GM21619 (cell line): ENCODE measurements at regions not wholly inside any gene's neighbourhood (a gene's known extent, or its start where the extent isn't known, plus 50 kb on each side); places are given as distances from the start of the nearest gene placed in this dataset.
"Not testable (repeated sequence)": the region's sequence is repeated elsewhere in the genome, so short reads cannot be mapped to it uniquely, and the experiment has no call there.

ENCODE experiments used
- ATAC-seq: cut with Tn5 transposase; IDR thresholded peaks from one replicate; pipeline ENCODE4 v1.9.1; 2021; ENCODE audit not compliant: unreplicated experiment

DNA sequence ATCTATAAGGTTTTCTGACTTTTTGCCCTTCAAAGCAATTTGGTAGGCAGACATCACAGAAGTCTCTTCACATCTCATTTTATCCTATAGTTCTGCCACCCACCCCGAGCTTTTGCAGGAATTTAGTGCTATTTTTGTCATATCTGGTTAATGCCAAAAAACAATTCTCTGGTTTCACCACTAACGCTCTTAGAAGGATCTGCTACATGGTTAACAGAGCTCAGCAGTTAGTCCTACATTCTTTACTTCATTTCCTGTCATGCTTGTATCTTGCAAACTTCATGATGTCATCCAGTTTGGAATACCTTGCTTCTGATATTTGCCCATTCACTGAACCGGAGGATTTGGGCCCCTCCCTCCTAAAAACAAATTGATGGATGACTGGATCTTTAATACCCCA lies 116.8 kb upstream of the SERPINE2 start:
- no peak for ATAC-seq

DNA sequence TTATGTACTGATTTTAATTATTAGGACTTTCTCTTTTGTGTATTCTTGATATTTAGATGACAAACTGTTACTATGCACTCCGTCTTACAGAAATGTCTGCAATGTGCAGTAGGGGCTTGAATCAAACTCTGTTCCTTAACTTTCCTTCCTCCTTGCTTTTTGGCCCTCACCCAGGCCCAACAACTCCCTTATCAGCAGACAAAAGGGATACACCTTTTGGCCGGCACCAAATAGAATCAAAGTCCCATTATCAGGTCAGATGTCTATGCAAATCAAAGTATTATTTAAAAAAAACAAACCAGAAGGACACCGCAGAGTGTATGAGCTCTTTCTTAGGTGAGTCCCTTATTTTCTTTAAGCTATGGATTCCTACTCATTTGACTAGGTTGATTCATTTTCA lies 116.3 kb upstream of the SERPINE2 start:
- ATAC-seq = no peak

DNA sequence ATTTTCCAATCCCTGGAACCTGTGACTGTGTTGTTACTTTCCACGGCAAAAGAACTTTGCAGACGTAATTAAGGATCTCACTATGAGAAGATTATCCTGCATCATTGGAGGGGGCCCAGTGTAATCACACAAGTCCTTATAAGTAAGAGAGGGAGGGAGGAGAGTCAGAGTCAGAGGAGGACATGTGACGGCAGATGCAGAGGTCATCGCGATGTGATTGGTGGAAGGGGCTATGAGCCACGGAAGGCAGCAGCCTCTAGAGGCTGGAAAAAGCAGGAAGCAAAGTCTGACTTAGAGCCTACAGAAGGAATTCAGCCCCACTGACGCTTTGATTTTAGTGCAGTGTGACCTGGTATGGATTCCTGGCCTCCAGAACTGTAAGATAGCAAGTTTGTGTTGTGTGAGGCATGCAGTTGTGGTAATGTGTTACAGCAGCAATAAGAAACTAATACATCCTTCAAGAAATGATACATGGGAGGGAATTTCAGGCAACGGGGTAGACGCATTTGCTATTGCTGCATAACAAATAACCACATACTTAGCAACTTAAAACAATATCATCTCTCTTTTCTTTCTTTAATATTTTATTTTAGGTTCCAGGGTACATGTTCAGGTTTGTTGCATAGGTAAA lies 112.7 kb upstream of the SERPINE2 start:
- no peak for ATAC-seq

DNA sequence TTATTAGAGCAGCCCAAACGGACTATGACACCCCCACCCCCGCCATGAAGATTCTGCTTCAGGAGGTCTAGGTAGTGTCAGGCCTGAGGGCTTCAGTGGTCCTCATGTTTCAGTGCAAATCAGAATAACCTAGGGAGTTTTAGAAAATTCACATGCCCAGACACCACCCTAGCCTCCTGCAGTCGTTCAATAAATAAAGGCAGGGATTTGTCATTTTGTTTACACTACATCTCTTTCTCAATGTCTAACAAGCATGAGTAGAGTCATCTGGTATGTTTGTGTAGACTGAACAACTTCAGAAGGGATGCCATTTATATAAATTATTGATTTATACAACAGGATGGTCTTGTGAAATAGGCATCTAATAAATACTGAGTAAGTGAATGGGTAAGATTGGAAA lies 112.1 kb upstream of the SERPINE2 start:
- no peak for ATAC-seq

DNA sequence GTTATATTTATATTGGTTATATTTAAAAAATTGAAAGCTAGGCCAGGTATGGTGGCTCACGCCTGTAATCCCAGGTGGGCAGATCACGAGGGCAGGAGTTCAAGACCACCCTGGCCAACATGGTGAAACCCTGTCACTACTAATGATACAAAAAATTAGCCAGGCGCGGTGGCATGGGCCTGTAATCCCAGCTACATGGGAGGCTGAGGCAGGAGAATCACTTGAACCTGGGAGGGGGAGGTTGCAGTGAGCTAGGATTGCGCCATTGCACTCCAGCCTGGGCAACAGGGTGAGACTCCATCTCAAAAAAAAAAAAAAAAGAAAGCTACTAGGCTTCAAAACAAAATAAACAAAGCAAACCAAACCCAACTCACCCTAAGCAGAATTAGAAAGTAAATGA lies 109.0 kb upstream of the SERPINE2 start:
- ATAC-seq = not testable (repeated sequence)

DNA sequence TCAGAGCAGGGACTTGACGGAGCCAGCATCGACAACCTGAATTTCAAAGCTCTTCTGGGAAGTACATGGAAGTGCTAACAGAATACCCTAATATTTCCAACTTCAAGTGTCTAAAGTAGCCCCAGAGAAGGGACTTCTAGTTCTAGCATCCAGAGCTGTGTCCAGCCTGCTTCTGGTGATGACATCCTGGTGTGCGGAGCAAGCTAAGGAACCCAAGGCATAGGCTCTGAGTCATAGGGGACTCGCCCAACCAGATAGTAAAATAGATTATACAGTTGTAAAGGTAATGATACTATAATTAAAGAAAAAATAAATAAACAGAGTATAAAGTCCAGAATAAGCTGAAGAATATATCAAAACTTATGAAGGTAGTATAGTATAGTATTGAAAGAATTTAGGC lies 108.1 kb upstream of the SERPINE2 start:
- no peak for ATAC-seq

DNA sequence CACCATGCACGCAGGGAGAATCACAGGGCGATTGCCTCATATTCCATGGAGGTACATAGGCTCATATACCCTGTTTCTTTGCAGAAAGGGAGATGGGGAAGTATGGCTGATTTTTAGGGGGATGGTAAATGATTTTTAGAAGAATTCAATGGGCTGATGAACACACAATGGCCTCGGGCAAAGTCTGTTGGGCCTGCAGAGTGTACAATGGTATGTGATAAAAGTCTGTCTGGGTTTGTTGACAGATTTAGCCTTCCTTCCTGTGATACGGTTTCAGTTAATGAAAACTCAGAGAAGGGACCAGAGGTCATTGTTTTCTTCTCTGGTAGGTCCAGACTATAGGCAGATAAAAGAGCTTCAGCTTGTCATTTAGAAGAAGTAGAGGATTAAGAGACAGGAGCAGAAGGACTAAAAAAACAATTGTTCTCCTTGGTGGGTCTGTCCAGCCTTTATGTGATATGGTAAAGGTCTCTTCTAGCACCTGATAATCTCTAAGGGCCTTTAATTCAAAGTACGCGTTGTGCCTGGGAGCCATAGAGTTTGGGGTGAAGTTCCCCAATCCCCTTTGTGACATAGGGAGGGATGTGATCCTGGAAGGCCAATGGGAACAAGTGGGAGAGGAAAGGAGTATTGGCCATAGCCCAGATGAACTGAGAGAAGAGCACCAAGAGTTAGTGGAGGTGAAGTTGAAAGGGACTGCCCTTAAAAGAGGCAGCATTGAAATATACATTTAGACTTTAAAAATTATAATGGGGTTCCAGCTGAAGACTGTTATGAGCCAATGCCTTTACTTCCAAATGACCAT lies 107.5 kb upstream of the SERPINE2 start:
- ATAC-seq = no peak

DNA sequence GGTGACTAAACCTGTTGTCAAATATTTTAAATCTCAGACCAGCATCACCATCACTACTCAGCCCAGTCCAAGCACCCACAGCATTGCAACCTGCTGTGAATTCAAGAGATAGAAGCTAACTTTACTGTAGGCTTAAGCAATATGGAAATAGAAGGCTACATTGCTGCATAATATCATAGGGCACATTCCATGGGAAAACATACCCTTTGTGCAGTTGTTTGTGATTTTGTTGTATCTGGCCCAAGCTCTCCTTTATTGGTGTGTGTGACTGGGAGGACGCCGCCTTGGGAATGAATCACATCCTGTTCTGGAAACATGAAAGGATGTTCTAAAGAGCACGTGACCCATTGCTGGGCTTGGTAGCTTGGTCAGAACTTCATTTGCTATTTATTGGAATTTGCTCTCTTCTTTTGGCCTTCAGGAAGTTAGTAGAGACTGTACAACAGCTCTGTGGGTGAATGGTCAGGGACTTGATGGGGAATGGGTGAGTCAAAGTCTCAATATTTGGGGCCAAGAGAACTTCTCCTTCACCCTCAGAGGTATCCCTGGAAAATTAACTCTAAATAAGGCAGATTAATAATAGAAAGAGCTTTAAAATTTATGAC lies 106.8 kb upstream of the SERPINE2 start:
- ATAC-seq = no peak

DNA sequence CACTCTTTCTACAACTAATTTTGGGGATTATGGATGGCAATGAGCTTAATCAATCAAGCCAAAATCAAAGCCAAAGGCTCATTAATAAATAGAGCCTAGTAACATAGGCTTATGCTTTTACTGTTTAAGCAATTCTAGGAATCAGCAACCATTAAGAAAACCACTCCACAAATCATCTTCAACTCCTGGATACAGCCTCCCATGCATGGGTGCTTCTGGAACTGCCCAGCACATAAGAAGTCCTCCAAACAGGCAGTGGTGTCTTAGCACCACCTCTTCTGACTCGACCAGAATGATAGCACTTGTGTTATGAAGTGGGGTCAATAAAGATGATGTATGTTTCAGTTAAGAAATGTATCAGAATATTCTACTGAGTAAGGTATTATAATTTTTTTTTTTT lies 104.4 kb upstream of the SERPINE2 start:
- no peak for ATAC-seq

DNA sequence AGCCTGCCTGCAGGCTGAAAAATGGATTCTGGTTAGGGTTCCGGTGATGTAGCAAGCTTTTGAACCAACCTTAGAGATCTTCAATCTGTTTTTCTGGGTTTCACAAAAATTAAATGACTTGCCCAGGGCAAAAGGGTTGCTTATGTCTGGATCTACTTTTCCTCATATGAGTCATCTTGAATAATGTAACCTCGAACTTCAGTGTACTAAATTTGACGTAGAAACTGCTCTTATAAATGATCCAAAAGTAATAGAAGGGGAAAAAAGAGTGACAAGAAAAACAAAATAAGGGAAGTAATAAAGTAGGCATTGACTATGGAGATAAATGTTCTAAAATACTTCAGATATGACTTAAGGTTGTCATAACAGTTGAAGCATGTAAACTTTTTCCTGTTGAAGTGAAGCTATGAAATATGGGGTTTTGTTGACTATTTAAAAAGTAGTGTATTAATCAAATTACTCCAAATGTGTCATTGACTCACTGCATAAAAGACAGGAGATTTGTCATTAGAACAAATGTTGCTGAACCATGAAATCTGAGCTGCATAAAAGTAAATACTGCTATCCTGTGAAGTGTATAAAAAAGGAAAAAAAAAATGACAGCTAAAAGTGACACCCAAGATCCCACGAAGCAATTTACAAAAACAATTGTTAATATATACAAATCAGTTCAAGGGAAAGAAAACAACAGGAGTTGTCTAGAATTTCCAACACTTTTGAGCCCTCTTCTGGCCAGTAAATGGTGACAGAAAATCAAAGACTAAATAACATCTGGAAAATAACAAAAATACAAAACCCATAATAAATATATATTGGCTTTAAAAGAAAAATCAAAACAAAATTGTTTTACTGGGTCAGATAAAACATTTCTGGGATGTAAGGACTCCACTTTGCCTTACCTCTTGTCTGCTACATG lies 103.6 kb upstream of the SERPINE2 start:
- ATAC-seq = no peak

DNA sequence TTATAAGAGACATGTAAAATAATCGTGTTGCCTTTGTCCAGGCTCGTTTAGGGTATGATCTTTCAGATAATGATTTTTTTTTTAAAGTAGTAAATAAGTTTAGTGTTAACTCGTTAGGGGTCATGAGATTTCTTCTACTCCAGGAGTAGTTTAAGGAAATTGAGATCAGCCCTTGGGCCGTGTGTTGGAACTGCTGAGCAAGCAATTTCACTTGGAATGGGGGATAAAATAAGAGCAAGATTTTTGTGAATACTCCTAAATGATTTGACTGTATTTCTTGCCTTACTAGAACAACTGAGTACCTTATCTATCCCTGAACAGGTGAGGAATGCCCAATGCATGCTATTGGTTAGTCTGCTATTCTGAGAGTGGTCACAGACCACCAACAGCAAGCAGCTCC lies 102.2 kb upstream of the SERPINE2 start:
- no peak for ATAC-seq

DNA sequence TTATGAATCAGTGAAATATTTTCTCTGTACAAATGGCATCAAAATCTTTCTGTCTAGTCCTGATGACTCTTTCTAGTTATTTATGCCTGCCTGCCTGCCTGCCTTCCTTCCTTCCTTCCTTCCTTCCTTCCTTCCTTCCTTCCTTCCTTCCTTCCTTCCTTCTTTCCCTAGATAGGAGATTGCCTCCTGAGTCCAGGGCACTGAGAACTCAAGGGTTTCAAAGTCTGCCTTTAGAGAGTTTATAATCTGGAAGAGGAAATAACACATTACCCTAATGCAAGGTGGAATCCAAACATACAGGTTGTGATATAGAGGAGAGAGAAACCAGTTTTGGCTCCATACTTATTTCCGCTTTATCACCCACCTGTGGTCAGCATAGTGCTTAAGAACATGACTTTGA lies 98.1 kb upstream of the SERPINE2 start:
- ATAC-seq = no peak

DNA sequence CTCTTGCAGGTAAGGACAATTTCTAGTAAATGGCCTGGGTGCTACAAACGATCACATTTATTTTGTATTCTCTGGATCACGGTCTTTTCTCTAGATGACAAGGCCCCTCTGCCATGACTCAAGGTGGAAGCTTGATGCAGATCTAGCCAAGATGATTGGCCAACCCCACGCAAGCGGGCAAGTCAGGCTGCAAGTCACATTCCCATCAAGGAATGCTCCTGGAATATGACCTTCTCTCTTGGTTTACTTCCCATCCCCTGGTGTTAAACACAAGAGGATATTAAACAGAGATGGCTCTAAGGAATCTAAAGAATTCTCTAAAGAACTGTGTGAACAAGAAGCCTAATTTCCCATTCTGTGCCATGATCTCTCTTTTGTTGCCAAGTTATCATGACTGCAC lies 97.3 kb upstream of the SERPINE2 start:
- no peak for ATAC-seq

DNA sequence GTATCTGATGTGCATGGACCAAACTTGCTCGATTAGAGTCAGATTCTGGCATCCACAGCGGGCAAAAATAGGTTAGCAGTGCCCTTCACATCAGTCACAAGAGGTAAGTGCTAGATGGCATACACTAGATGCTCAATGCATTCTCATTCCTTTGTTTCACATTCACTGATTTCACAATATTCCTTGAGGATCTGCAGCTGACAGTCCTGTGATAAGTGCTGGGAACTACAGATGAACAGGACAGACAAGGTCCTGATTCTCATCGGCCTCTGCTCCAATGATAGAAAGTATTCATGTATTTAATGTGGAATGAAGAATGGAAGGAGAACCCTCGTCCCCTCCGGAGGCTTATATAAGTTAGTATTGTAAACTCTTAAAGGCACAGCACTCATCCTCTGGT lies 96.8 kb upstream of the SERPINE2 start:
- ATAC-seq = no peak

DNA sequence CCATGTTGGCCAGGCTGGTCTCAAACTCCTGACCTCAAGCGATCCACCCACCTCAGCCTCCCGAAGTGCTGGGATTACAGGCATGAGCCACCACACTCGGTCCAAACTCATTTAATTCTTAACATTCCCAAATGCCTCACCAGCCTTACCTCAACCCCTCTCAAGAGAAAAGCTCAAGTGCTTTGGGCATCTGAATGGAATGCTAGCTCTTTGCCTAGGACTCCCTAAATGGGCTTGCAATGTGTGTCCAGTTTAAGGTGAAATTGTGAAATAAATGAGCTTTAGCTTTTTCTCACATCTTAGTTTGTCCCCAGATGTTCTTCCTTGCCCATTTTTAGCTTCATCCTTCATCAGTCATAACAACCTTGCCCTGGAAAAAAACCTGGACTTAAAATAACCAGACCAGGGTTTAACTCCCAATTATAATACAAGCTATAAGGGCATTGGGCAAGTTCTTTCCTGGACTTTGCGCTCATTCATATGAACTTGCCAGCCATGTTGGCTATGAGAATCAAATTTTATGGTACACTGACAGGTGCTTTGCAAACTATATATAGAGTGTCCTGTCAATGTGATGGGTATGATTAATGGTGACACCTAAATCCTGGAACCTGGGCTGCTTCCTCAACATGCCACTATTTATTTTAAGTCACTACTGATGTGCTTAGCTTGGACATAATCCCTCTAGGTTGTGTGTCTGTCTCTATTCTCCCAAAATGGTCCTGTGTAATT lies 95.1 kb upstream of the SERPINE2 start:
- no peak for ATAC-seq

DNA sequence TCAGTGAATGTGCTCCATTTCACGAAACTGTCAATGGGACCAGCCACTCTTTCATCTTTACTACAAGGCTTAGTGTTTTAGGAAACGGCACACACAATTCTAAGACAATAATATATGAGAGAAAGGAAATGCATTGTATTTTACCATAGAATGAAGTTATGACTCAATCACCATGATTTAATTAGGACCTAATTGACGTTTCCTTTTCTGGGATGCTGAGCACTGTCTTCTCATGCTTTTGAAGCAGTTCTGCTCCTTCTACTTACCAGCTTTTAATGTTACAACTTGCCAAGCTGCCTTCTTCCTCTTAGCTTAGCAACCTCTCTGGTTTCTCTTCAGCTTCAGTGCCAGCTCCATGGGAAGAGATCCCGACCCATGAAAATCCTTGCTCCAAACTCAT lies 94.3 kb upstream of the SERPINE2 start:
- no peak for ATAC-seq

DNA sequence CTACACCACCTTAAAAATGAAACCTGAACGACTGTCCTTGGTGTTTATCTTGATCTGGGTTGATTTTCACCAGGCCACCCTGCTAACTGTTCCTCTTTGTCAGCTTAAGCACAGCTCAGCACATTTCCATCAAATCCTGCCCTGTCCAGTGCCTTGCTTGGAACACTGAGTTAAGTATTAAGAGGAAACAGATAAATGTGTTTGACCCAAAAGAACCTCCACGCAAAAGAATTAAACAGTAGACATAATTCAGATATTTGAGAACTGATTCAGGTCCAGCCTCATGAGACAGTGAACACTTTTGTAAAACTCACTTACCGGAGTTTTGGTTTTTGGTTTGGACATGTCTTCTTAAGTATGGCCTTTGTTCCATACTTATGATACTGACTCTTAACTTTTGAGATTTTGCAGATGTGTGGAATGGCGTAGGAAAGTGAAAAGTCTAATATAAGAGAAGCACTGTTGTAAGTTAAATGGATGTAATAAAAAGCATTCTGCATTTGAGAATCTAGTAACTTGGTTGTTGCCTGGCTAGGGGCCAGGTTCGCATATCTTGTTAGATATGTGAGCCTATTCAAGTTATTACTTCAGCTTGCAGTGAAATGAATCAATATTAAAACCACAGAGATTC lies 88.9 kb upstream of the SERPINE2 start:
- ATAC-seq = no peak

DNA sequence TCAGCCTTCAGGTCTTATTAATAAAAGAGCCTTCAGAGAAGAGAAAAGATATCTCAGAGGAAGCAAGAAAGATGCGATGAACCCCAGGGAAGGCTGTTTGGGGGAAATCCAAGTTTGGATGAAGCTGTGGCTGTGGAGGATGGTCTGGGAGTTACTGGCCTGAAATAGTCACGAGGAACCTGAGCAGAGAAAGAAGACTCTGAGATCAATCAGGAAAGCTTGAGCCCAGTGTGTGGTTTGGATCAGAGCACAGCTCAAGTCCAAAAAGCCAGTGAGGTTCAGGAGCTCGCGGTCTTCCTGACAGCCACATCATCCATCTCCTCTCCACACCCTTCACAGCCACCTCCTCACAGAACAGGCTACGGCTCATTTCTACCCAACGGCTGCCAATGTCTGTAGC lies 87.4 kb upstream of the SERPINE2 start:
- no peak for ATAC-seq

DNA sequence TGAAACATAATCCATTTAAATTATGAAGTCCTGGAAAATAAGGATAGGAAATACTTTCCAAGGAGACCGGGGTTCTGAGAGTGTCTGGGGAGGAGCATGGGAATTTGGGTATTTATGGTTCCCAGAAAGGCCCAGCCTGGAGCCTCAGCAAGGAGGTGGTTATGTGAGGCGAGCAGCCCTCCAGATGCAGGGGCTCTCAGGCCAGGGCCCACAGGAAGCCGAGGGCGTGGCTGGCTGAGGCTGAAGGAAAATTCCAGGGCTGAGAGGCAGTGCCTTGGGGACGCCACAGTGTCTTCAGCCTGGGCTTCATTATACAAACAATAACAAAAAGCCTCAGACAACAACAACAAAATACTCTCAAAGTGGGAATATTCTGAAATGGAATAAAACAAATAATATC lies 86.9 kb upstream of the SERPINE2 start:
- ATAC-seq = no peak

DNA sequence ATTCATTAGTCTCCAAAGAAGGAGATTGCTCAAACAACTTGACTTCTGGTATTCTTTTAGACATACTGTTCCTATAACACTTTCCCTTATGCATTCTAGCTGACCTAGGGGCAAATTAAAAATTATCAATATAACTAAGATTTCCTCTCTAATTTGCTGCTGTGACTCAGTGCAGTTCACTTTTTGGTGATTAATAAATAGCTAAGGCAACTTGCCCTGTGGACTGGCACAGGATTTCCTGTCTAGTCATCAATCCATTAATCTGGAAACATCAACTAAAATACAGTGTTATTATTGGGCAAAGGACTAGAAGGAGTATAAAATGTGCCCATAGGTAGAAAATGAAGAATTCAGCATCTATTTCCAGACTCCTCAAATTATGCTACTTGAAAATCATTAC lies 83.5 kb upstream of the SERPINE2 start:
- ATAC-seq = no peak
